ENCODE measurements at regions not wholly inside any gene's neighbourhood (a gene's known extent, or its start where the extent isn't known, plus 50 kb on each side); places are given as distances from the start of the nearest gene placed in this dataset.

DNA sequence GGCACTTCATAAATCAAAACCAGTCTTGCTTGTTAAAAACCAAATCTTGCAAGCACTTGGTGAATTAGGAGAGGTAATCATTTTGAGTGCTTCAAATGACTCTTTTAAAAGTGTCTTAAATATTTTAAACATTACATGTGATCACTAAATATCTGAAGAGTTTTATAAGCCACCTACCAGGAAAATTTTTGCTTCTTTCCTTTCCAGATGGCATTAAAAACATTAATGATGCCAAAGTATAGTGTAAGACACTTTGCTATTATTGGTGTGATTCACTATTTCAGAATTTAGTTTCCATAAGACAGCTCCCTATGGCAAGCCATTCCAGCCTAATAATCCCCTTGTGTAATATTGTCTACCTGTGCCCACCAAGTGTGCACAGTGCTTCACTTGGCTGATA lies 548.8 kb upstream of the ADAMTS5 start:
- DNase-seq: no peak
- intact Hi-C loops (cut with DNase I, micrococcal nuclease): no loop called here
- Histone ChIP-seq H3K9me3 (peaks cover 6% of the 10 kb centered on the region), H3K4me3 (no peak overlapping the region), H3K4me1 (ENCODE audit: low read depth) (no peaks in the 10 kb centered on the region), H3K36me3 (ENCODE audit: low read depth) (no peaks in the 10 kb centered on the region)
- ATAC-seq: no peak
- no peak for TF ChIP-seq CTCF (IDR thresholded peaks at IDR 0.05)

- DNase-seq (no peak), ATAC-seq (no peak)
- H3K4me1 ChIP-seq (ENCODE audit: low read depth): no peaks in the 10 kb centered on the region
- intact Hi-C loops (cut with DNase I, micrococcal nuclease): no loop called here
- no peak overlapping the region for H3K4me3 ChIP-seq
- H3K36me3 ChIP-seq (ENCODE audit: low read depth): no peaks in the 10 kb centered on the region
- TF ChIP-seq CTCF (IDR thresholded peaks at IDR 0.05): no peak
- peaks cover 6% of the 10 kb centered on the region for H3K9me3 ChIP-seq
Measured at GRCh38 chr21:27513825-27514224, 546.9 kb upstream of the ADAMTS5 start.

GRCh38 chr21:27513016-27513415 lies 546.1 kb upstream of the ADAMTS5 start:
- peaks cover 6% of the 10 kb centered on the region for H3K9me3 ChIP-seq
- ATAC-seq (no peak), DNase-seq (no peak)
- no peaks in the 10 kb centered on the region for H3K4me1 ChIP-seq (ENCODE audit: low read depth)
- H3K4me3 ChIP-seq: no peak overlapping the region
- TF ChIP-seq CTCF (IDR thresholded peaks at IDR 0.05): no peak
- no peaks in the 10 kb centered on the region for H3K36me3 ChIP-seq (ENCODE audit: low read depth)
- intact Hi-C loops (cut with DNase I, micrococcal nuclease): no loop called here

DNA sequence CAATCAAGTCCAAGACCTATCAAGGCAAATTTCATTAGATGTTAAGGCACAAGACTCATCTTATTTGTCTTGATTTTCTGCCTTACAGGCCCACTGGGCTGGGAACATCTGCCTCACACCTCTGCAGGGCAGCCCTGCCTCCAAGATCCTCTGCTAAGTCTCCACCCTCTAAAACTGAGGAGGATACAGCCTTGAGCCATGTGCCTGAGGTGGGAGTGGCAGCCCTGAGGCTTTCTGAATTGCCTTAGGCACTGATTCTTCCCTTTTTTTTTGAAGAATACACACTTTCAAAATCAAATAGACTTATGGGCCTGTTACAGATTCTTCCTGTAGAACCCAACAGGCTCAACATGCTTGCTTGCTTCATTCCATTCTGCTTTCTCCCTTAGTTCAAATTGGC lies 544.3 kb upstream of the ADAMTS5 start:
- H3K4me3 ChIP-seq: no peak overlapping the region
- no peaks in the 10 kb centered on the region for H3K4me1 ChIP-seq (ENCODE audit: low read depth)
- intact Hi-C loops (cut with DNase I, micrococcal nuclease): no loop called here
- H3K36me3 ChIP-seq (ENCODE audit: low read depth): no peaks in the 10 kb centered on the region
- no peak for TF ChIP-seq CTCF (IDR thresholded peaks at IDR 0.05)
- DNase-seq (no peak), ATAC-seq (no peak)
- H3K9me3 ChIP-seq: no peaks in the 10 kb centered on the region

DNA sequence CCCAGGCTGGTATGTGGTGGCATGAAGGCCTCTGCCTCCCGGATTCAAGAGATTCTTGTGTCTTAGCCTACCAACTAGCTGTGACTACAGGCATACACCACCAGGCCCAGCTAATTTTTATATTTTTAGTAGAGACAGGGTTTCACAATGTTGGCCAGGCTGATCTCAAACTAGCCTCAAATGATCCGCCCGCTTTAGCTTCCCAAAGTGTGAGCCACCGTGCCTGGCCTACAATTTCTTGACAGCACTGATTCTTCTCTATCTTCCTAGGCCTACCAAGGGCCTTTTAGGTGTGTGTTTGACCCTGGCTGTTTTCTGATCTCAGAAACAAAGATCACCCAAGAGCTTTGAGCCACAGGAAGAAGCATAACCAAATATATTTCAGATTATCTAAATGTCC lies 540.8 kb upstream of the ADAMTS5 start:
- Histone ChIP-seq H3K9me3 (no peaks in the 10 kb centered on the region), H3K4me1 (ENCODE audit: low read depth) (no peaks in the 10 kb centered on the region), H3K36me3 (ENCODE audit: low read depth) (no peaks in the 10 kb centered on the region), H3K4me3 (no peak overlapping the region)
- intact Hi-C loops (cut with DNase I, micrococcal nuclease): no loop called here
- ATAC-seq: no peak
- DNase-seq: no peak
- TF ChIP-seq CTCF (IDR thresholded peaks at IDR 0.05): no peak

- DNase-seq (no peak), ATAC-seq (no peak)
- Histone ChIP-seq H3K4me1 (ENCODE audit: low read depth) (no peaks in the 10 kb centered on the region), H3K9me3 (no peaks in the 10 kb centered on the region), H3K36me3 (ENCODE audit: low read depth) (no peaks in the 10 kb centered on the region), H3K4me3 (no peak overlapping the region)
- intact Hi-C loops (cut with DNase I, micrococcal nuclease): no loop called here
- no peak for TF ChIP-seq CTCF (IDR thresholded peaks at IDR 0.05)
Measured at GRCh38 chr21:27505516-27505915, 538.6 kb upstream of the ADAMTS5 start.
